ENCODE measurements at regions not wholly inside any gene's neighbourhood (a gene's known extent, or its start where the extent isn't known, plus 50 kb on each side); places are given as distances from the start of the nearest gene placed in this dataset.

DNA sequence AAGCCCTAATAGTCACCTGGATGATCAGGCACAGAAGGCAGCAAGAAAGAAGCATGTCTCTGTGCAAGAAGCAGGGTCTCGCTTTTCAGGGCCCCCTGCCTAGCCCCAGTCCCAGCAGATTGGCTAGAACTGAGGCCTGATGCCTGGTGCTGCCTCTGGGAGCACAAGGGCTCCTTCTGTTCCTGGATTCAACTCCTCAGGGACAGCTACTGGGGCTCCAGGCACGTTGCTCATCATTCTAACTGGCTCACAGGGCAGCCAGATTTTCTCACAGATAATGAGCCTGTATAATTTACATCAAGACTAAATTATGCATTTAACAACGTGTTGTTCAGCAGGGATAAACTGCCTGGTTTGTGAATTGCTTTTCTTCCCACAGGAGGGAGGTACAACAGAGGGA lies 106.5 kb upstream of the PLXNC1 start:
- no peak for TF ChIP-seq POLR2A (IDR thresholded peaks at IDR 0.05)
- TF ChIP-seq, protein P1, sequence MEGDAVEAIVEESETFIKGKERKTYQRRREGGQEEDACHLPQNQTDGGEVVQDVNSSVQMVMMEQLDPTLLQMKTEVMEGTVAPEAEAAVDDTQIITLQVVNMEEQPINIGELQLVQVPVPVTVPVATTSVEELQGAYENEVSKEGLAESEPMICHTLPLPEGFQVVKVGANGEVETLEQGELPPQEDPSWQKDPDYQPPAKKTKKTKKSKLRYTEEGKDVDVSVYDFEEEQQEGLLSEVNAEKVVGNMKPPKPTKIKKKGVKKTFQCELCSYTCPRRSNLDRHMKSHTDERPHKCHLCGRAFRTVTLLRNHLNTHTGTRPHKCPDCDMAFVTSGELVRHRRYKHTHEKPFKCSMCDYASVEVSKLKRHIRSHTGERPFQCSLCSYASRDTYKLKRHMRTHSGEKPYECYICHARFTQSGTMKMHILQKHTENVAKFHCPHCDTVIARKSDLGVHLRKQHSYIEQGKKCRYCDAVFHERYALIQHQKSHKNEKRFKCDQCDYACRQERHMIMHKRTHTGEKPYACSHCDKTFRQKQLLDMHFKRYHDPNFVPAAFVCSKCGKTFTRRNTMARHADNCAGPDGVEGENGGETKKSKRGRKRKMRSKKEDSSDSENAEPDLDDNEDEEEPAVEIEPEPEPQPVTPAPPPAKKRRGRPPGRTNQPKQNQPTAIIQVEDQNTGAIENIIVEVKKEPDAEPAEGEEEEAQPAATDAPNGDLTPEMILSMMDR (IDR thresholded peaks at IDR 0.05) = no peak
- H3K4me3 ChIP-seq (ENCODE audit: low read depth, poor library complexity, severe bottlenecking) = no peak overlapping the region
- DNase-seq (ENCODE audit: low spot score in 2 of 2) = no peak
- intact Hi-C loops (cut with DNase I; ENCODE audit: low total_unique reads) = no loop called here
- 44 to 46% methylated on average over 3 of the region's 3 CpGs for WGBS, 2 donors

DNA sequence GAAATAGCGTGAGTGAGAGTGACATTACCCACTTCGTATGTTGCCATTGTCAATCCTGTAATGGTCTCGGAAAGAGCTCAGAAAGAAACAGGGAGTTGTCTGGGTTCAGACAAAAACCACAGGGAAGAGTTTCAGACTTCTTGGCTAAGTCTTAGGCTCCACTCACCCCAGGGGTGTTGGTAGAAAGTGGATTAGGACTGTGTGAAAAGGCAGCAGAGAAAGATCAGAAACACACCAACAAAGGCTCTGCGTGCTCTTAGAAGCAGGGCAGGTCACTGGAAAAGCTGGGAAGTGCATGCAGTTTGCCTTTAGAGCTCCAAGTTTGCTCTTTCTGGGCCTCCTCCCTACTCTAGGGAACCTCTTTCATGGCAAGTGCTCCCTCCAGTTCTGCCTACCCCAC lies 106.1 kb upstream of the PLXNC1 start:
- TF ChIP-seq, protein P1 (IDR thresholded peaks at IDR 0.05) = no peak
- TF ChIP-seq POLR2A (IDR thresholded peaks at IDR 0.05) = no peak
- intact Hi-C loops (cut with DNase I; ENCODE audit: low total_unique reads) = no loop called here
- DNase-seq (ENCODE audit: low spot score in 2 of 2) = no peak
- WGBS, 2 donors = 65 to 88% methylated on average over 4 of the region's 4 CpGs
- no peak overlapping the region for H3K4me3 ChIP-seq (ENCODE audit: low read depth, poor library complexity, severe bottlenecking)

DNA sequence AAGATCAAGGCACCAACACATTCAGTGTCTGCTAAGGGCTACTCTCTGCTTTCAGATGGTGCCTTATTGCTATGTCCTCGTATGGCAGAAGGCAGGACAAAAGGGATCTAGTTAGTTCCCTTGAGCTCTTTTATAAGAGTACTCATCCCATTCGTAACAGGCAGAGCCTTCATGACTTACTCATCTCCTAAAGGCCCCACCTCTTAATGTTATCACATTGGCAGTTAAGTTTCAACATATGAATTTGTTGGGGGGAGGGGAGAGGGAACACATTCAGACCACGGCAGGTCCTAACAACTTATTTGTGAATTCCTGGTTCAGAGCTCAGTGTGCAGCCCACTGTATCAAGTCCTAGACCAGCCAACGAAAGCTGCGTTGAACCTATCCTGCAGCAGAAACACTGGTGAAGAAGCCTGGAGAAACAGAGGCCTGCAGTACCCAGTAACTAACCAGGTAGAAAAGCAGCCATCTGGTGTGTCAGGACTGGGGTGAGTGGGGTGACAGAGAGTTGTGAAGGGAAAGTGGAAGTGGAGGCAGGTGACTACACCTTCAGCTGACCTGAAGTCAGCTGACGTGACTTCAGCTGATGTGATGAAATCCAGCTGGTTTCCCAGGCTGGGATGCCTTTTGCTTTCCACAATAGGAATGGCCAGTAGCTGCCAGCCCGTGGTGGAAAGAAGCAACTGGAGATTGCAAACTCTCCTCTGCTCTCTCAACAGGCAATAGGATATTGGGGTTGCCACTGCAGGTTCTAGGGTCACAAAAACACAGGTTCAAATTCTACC lies 101.6 kb upstream of the PLXNC1 start:
- no peak for TF ChIP-seq POLR2A (IDR thresholded peaks at IDR 0.05)
- TF ChIP-seq, protein P1 (IDR thresholded peaks at IDR 0.05) = no peak
- DNase-seq (ENCODE audit: low spot score in 2 of 2) = no peak
- 63 to 71% methylated on average over 7 of the region's 7 CpGs for WGBS, 2 donors
- no peak overlapping the region for H3K4me3 ChIP-seq (ENCODE audit: low read depth, poor library complexity, severe bottlenecking)
- intact Hi-C loops (cut with DNase I; ENCODE audit: low total_unique reads) = no loop called here

DNA sequence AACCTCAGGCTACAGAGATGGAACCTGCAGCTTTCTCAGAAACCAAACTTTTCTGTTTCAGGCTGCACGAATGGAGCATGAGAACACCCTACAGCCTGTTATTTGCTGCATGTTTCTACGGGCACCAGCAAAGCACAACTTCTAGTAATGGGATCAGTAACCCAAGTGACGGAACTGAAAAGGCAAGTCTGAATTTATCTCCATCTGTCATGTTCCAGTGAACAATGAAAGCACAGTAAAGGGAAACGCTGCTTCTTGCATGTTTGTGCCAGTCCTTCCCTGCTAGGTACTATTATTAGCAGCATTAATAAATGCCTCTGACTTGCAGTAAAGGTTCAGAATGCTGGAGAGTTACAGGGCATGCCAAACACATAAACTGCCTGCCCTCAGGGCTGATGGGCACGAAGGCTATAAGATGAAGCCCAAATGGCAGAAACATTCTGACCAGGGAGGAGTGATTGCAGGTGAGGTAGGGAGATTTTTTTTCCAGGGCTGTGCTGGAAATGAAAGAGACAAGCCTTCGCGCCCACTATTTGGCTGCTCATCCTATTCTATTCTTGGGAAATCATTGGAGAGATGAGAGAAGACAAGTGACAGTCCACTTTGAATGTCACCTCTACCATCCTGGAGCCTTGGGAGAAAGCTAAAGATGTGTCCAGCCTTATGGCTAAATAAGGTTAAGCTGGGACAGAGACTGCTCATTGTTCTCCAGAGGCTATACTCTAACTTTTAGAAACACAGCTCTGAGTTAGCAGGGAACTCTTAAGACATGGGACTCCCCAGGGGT lies 100.4 kb upstream of the PLXNC1 start:
- no peak for TF ChIP-seq POLR2A (IDR thresholded peaks at IDR 0.05)
- TF ChIP-seq, protein P1 (IDR thresholded peaks at IDR 0.05) = no peak
- no peak overlapping the region for H3K4me3 ChIP-seq (ENCODE audit: low read depth, poor library complexity, severe bottlenecking)
- intact Hi-C loops (cut with DNase I; ENCODE audit: low total_unique reads) = no loop called here
- WGBS, 2 donors = 27 to 52% methylated on average over 7 of the region's 7 CpGs
- DNase-seq (ENCODE audit: low spot score in 2 of 2) = peak in 1 of 2 donors; percentile 53

DNA sequence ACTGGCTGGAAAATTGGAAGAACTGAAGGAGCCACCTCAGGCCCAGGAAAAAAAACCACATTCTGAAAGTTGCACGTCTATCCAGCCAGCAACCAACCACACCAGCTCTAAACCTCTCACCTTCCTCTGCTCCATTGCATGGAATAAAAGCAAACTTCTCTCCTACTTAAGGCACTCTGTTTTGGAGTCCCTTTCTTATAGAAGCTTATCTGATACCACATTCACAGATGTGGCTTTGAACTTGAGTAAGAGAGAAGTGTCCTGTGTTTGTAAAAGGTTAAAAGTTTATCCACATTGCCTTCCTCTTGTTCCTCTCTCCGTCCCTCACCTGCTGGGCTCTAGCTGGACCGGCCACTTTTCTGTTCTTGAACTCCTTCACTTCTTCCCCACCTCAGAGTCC lies 99.6 kb upstream of the PLXNC1 start:
- 74% methylated on average over 3 of the region's 3 CpGs for WGBS, 2 donors
- DNase-seq (ENCODE audit: low spot score in 2 of 2) = no peak
- no peak overlapping the region for H3K4me3 ChIP-seq (ENCODE audit: low read depth, poor library complexity, severe bottlenecking)
- TF ChIP-seq, protein P1 (IDR thresholded peaks at IDR 0.05) = no peak
- TF ChIP-seq POLR2A (IDR thresholded peaks at IDR 0.05) = no peak
- intact Hi-C loops (cut with DNase I; ENCODE audit: low total_unique reads) = no loop called here

Data from lower leg skin (tissue), 4 donors.